ENCODE measurements at regions not wholly inside any gene's neighbourhood (a gene's known extent, or its start where the extent isn't known, plus 50 kb on each side); places are given as distances from the start of the nearest gene placed in this dataset.

DNA sequence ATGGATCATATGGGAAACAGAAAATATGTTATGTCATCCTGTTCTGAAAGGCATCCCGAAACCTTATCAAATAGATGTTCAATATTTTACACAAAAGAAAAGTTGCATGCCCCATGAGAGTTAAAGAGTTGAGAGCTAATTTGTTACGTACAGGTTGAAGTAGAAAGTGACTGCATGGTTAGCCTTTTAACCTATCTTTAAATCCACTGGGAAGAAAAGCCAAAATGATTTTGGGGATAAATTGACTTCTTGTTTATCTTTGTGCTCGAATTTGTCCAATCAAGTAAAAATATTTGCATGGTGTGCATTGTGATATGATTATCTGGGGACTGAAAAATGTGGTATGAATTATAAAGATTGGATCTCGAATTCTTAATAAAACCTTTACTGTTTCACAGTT, 230.1 kb downstream of the POSTN start:
- no peaks in the 10 kb centered on the region for H3K4me1 ChIP-seq (ENCODE audit: control insufficient read depth, insufficient read depth, low read length)
- H3K4me3 ChIP-seq (ENCODE audit: low read depth, low read length): no peak overlapping the region
- H3K36me3 ChIP-seq (ENCODE audit: control insufficient read depth in 2 of 2, insufficient read depth in 1 of 2, low read length in 2 of 2): no peaks in the 10 kb centered on the region
- no peaks in the 10 kb centered on the region for H3K9me3 ChIP-seq (ENCODE audit: control insufficient read depth, insufficient read depth, low read depth, low read length)
- ChIA-PET CTCF (no interaction called here), POLR2A (no interaction called here)
- H3K27ac ChIP-seq (ENCODE audit: extremely low read depth, low read depth, low read length): no peak overlapping the region
- TF ChIP-seq, protein P1, sequence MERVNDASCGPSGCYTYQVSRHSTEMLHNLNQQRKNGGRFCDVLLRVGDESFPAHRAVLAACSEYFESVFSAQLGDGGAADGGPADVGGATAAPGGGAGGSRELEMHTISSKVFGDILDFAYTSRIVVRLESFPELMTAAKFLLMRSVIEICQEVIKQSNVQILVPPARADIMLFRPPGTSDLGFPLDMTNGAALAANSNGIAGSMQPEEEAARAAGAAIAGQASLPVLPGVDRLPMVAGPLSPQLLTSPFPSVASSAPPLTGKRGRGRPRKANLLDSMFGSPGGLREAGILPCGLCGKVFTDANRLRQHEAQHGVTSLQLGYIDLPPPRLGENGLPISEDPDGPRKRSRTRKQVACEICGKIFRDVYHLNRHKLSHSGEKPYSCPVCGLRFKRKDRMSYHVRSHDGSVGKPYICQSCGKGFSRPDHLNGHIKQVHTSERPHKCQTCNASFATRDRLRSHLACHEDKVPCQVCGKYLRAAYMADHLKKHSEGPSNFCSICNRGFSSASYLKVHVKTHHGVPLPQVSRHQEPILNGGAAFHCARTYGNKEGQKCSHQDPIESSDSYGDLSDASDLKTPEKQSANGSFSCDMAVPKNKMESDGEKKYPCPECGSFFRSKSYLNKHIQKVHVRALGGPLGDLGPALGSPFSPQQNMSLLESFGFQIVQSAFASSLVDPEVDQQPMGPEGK (tag by site-specific recombination; IDR thresholded peaks at IDR 0.05): no peak
- TF ChIP-seq ELK4 (IDR thresholded peaks at IDR 0.05; ENCODE audit: borderline replicate concordance, low read depth, low read length) (no peak), GLI2 (tag by site-specific recombination; IDR thresholded peaks at IDR 0.05; ENCODE audit: borderline replicate concordance, low read depth) (no peak), ZNF157 (tag by site-specific recombination; IDR thresholded peaks at IDR 0.05) (no peak)

DNA sequence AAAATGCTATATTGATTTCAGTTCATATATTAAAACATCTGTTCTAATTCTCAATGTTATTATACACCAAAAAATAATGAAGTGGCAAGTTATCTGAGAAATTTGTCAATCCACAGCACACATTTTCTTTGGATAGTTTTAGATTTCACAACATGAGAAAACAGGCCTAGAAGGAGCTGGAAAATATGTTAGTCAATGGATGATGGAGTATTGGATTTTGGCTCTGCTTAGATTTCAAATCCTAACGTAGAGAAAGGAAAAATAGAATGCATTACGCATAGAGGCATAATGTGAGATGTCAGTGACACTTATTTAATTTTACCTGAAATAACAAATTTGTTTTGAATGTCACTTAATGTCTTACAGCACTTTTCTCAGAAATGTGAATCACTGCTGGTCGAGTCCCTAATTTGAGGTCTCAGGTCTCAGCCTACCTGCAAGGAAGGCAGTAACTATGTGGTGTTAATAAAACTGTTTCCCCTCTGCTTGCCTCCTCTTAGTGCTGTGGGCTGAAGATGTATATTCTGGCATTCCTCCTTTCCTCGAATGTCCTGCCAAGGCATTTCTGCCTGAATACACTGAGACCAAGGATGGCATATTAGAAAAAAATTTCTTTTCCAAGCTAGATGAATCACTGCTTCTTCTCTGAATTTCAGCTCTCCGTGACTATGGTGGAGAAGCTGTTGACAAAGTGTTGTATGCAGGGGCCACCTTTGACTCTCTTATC, 232.4 kb downstream of the POSTN start:
- POLR2A ChIA-PET: no interaction called here
- TF ChIP-seq ELK4 (IDR thresholded peaks at IDR 0.05; ENCODE audit: borderline replicate concordance, low read depth, low read length) (no peak), ZNF391 (tag by site-specific recombination; IDR thresholded peaks at IDR 0.05; ENCODE audit: borderline replicate concordance, low read depth) (no peak), ZNF776 (tag by site-specific recombination; IDR thresholded peaks at IDR 0.05; ENCODE audit: borderline replicate concordance) (no peak), ZNF121 (tag by site-specific recombination; IDR thresholded peaks at IDR 0.05) (no peak), ZNF785 (tag by site-specific recombination; IDR thresholded peaks at IDR 0.05) (no peak), ZNF791 (tag by site-specific recombination; IDR thresholded peaks at IDR 0.05) (no peak), ZNF639 (tag by site-specific recombination; IDR thresholded peaks at IDR 0.05) (no peak), HOXA7 (CRISPR knock-in tag; IDR thresholded peaks at IDR 0.05; ENCODE audit: borderline replicate concordance) (no peak)
- Histone ChIP-seq H3K27ac (ENCODE audit: extremely low read depth, low read depth, low read length) (no peak overlapping the region), H3K9me3 (ENCODE audit: control insufficient read depth, insufficient read depth, low read depth, low read length) (no peaks in the 10 kb centered on the region), H3K36me3 (ENCODE audit: control insufficient read depth in 2 of 2, insufficient read depth in 1 of 2, low read length in 2 of 2) (no peaks in the 10 kb centered on the region), H3K4me3 (ENCODE audit: low read depth, low read length) (no peak overlapping the region), H3K4me1 (ENCODE audit: control insufficient read depth, insufficient read depth, low read length) (no peaks in the 10 kb centered on the region)
- CTCF ChIA-PET: no interaction called here

GRCh38 chr13:37365496-37365895, 233.1 kb downstream of the POSTN start:
- CTCF ChIA-PET: no interaction called here
- no peak overlapping the region for H3K4me3 ChIP-seq (ENCODE audit: low read depth, low read length)
- H3K36me3 ChIP-seq (ENCODE audit: control insufficient read depth in 2 of 2, insufficient read depth in 1 of 2, low read length in 2 of 2): no peaks in the 10 kb centered on the region
- H3K4me1 ChIP-seq (ENCODE audit: control insufficient read depth, insufficient read depth, low read length): no peaks in the 10 kb centered on the region
- TF ChIP-seq ZNF169 (tag by site-specific recombination; IDR thresholded peaks at IDR 0.05) (no peak), ZNF24 (tag by site-specific recombination; IDR thresholded peaks at IDR 0.05) (no peak), ZIC2 (tag by site-specific recombination; IDR thresholded peaks at IDR 0.05) (no peak), ZNF792 (tag by site-specific recombination; IDR thresholded peaks at IDR 0.05) (no peak), ZNF416 (tag by site-specific recombination; IDR thresholded peaks at IDR 0.05) (no peak), ZNF311 (tag by site-specific recombination; IDR thresholded peaks at IDR 0.05; ENCODE audit: borderline replicate concordance) (no peak), ZNF600 (tag by site-specific recombination; IDR thresholded peaks at IDR 0.05) (no peak), FEZF1 (tag by site-specific recombination; IDR thresholded peaks at IDR 0.05) (no peak), ZNF394 (tag by site-specific recombination; IDR thresholded peaks at IDR 0.05; ENCODE audit: borderline replicate concordance) (no peak), KLF10 (tag by site-specific recombination; IDR thresholded peaks at IDR 0.05) (no peak), ZNF19 (tag by site-specific recombination; IDR thresholded peaks at IDR 0.05; ENCODE audit: low read depth) (no peak)
- H3K9me3 ChIP-seq (ENCODE audit: control insufficient read depth, insufficient read depth, low read depth, low read length): no peaks in the 10 kb centered on the region
- H3K27ac ChIP-seq (ENCODE audit: extremely low read depth, low read depth, low read length): no peak overlapping the region
- POLR2A ChIA-PET: no interaction called here

Data from HEK293 (cell line).